CD4-positive, CD25-positive, alpha-beta regulatory T cell (primary cell): ENCODE measurements at regions not wholly inside any gene's neighbourhood (a gene's known extent, or its start where the extent isn't known, plus 50 kb on each side); places are given as distances from the start of the nearest gene placed in this dataset.

Experiments
- ATAC-seq, 2 donors: fragments of 150-1000 bp; cut with Tn5 transposase; one replicate each; pipeline ENCODE4 v1.10.0; 2021; ENCODE audit warnings: low read depth in 2 of 2, moderate number of reproducible peaks in 2 of 2, moderate library complexity in 1 of 2
- DNase-seq, 3 donors: peaks; one replicate each; pipeline versions ENCODE4 v3.0.0 to v3.0.0-alpha.2; 2012 to 2022; ENCODE audit warnings: mixed read lengths in 1 of 3
- H3K27ac ChIP-seq: one replicate; pipeline ENCODE4 v1.7.0; 2013; ENCODE audit warnings: mild to moderate bottlenecking, low read length; ENCODE audit not compliant: insufficient read depth, poor library complexity, severe bottlenecking
- H3K27me3 ChIP-seq: one replicate; pipeline ENCODE4 v1.7.0; 2013; ENCODE audit warnings: low read length; ENCODE audit not compliant: control insufficient read depth, insufficient read depth
- H3K36me3 ChIP-seq: one replicate; pipeline ENCODE4 v1.7.0; 2013; ENCODE audit warnings: mild to moderate bottlenecking, low read length, moderate library complexity; ENCODE audit not compliant: control insufficient read depth, insufficient read depth
- H3K4me1 ChIP-seq: 2 replicates; pipeline ENCODE4 v1.7.0; 2013; ENCODE audit warnings: mild to moderate bottlenecking, low read length; ENCODE audit not compliant: insufficient read depth, control insufficient read depth, poor library complexity, severe bottlenecking
- H3K4me3 ChIP-seq: one replicate; pipeline ENCODE4 v1.7.0; 2013; ENCODE audit warnings: low read depth, mild to moderate bottlenecking, low read length, moderate library complexity
- H3K9me3 ChIP-seq, 2 experiments: 1 replicate in 1 of 2; 2 replicates in 1 of 2; pipeline ENCODE4 v1.7.0; 2013; ENCODE audit warnings: low read length in 2 of 2, mild to moderate bottlenecking in 1 of 2, moderate library complexity in 1 of 2; ENCODE audit not compliant: control insufficient read depth in 2 of 2
- H3K27ac Mint-ChIP-seq, 3 donors: one replicate each; pipeline ENCODE4 v1.8.0; 2020 to 2022; ENCODE audit warnings: mild to moderate bottlenecking in 3 of 3, mixed read lengths in 3 of 3, moderate library complexity in 2 of 3
- H3K27me3 Mint-ChIP-seq: one replicate; pipeline ENCODE4 v1.8.0; 2022; ENCODE audit warnings: mild to moderate bottlenecking, mixed read lengths
- H3K36me3 Mint-ChIP-seq: one replicate; pipeline ENCODE4 v1.8.0; 2020; ENCODE audit warnings: mixed read lengths
- H3K4me1 Mint-ChIP-seq, 4 donors: one replicate each; pipeline ENCODE4 v1.8.0; 2020 to 2022; ENCODE audit warnings: mixed read lengths in 4 of 4, mild to moderate bottlenecking in 1 of 4
- H3K4me3 Mint-ChIP-seq, 4 donors: one replicate each; pipeline ENCODE4 v1.8.0; 2020 to 2022; ENCODE audit warnings: mild to moderate bottlenecking in 4 of 4, mixed read lengths in 4 of 4, moderate library complexity in 3 of 4
- H3K9me3 Mint-ChIP-seq, 7 donors: one replicate each; pipeline ENCODE4 v1.8.0; 2020 to 2022; ENCODE audit warnings: mixed read lengths in 7 of 7, mild to moderate bottlenecking in 3 of 7, moderate library complexity in 2 of 7

DNA sequence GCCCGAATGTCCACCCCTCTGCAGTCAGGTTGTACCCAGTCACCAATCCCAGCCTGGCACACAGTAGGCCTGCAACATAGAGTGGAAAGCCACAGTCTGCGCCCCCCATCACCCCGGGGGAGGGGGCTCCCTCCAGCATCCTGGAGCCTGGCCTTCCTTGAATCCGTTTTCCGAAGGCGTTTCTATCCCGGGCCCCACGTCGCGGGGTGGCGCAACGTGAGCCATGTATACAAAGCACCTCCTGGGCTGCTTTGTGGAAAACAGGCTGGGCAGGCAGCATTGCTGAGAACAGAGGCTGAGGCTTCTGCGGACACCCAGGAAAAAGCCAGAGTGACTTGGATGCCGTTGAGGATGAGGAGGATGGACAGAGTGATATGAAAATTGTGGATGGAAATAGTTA lies 103.3 kb upstream of the USP29 start:
- peaks cover 0 to 38% (median 23%) of the 10 kb centered on the region in 7 donors for H3K9me3 Mint-ChIP-seq
- no peaks in the 10 kb centered on the region for H3K27me3 ChIP-seq
- H3K4me1 Mint-ChIP-seq: no peaks in the 10 kb centered on the region
- ATAC-seq (no peak), DNase-seq (no peak)
- no peak overlapping the region for H3K27ac ChIP-seq
- H3K36me3 ChIP-seq: no peaks in the 10 kb centered on the region
- no peaks in the 10 kb centered on the region for H3K27me3 Mint-ChIP-seq
- H3K4me1 ChIP-seq: no peaks in the 10 kb centered on the region
- H3K27ac Mint-ChIP-seq: no peak overlapping the region
- peaks cover 18 to 43% of the 10 kb centered on the region in 2 experiments for H3K9me3 ChIP-seq
- H3K4me3 Mint-ChIP-seq: no peak overlapping the region
- H3K4me3 ChIP-seq: no peak overlapping the region
- peaks cover 5% of the 10 kb centered on the region for H3K36me3 Mint-ChIP-seq

DNA sequence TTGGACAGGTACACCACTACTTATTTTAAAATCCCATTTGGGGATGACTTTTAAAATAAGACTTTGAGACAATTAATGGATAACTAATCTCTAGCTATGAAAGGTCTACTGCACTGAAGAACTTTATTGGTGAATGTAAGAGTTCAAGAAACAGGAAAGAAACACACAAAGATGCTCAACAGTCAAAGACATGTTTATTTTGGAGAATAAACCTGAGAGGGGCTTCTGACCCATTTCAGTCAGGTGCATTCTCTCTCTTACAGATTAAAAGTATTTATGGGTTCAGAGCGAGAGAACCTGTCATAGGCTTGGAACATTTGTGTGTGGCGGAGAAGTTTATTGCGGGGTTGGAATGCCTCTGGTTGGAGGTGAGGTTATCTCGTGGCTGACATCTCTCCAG lies 94.3 kb upstream of the USP29 start:
- no peak overlapping the region for H3K27ac Mint-ChIP-seq
- ATAC-seq (no peak), DNase-seq (no peak)
- no peak overlapping the region for H3K4me3 Mint-ChIP-seq
- Histone ChIP-seq H3K27ac (no peak overlapping the region), H3K36me3 (no peaks in the 10 kb centered on the region), H3K4me1 (no peaks in the 10 kb centered on the region), H3K9me3 (peaks cover 10 to 26% of the 10 kb centered on the region in 2 experiments), H3K4me3 (no peak overlapping the region), H3K27me3 (no peaks in the 10 kb centered on the region)
- no peaks in the 10 kb centered on the region for H3K36me3 Mint-ChIP-seq
- H3K9me3 Mint-ChIP-seq: peaks cover 1 to 43% (median 19%) of the 10 kb centered on the region in 7 donors
- H3K27me3 Mint-ChIP-seq: no peaks in the 10 kb centered on the region
- H3K4me1 Mint-ChIP-seq: no peaks in the 10 kb centered on the region

DNA sequence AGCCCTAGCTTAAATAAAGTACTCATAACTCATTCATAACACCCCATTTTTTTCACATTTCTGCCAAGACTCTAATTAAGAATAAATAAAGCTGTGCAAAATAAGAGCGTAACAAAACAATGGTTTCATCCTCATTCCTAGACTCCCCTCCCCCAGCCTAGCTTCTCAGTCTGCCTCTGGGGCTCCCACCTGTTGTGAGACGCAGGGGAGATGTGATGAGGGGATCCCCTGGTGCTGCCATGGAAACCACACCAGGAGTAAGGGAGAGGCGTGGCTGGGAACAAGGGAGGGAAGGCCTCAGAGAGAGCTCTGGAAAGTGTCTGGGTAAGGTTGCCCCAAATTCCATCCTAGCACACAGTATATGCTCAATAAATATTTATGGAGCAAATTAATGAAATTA lies 93.3 kb upstream of the USP29 start:
- Histone ChIP-seq H3K36me3 (no peaks in the 10 kb centered on the region), H3K27me3 (no peaks in the 10 kb centered on the region), H3K4me1 (no peaks in the 10 kb centered on the region), H3K27ac (no peak overlapping the region), H3K4me3 (no peak overlapping the region), H3K9me3 (peaks cover 10 to 35% of the 10 kb centered on the region in 2 experiments)
- H3K27ac Mint-ChIP-seq: no peak overlapping the region
- peaks cover 1 to 45% (median 19%) of the 10 kb centered on the region in 7 donors for H3K9me3 Mint-ChIP-seq
- no peak overlapping the region for H3K4me3 Mint-ChIP-seq
- no peaks in the 10 kb centered on the region for H3K36me3 Mint-ChIP-seq
- H3K27me3 Mint-ChIP-seq: no peaks in the 10 kb centered on the region
- ATAC-seq: no peak
- no peaks in the 10 kb centered on the region for H3K4me1 Mint-ChIP-seq
- DNase-seq: no peak

DNA sequence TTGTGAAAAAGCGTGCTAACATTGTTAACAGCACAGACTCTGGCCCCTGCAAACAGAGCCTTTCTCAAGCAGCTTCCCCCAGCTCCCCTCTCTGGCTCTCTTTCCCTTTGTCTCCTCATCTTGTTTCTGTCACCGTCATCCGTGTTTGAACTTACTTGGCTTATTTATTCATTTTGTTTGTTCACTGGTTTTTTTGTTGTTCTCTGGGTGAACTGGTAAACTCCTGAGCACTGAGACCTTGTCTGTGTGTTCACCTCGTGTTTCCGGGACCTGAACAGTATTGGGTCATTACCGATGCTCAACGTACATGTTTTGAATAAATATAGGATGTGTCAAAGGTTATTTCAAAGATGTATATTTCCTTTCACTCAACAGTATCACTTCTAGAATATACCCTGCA lies 92.4 kb upstream of the USP29 start:
- Histone ChIP-seq H3K27me3 (no peaks in the 10 kb centered on the region), H3K4me1 (no peaks in the 10 kb centered on the region), H3K27ac (no peak overlapping the region), H3K9me3 (peaks cover 8 to 40% of the 10 kb centered on the region in 2 experiments), H3K36me3 (no peaks in the 10 kb centered on the region), H3K4me3 (no peak overlapping the region)
- no peak for DNase-seq
- Mint-ChIP-seq H3K9me3 (peaks cover 1 to 45% (median 21%) of the 10 kb centered on the region in 7 donors), H3K27me3 (no peaks in the 10 kb centered on the region), H3K36me3 (no peaks in the 10 kb centered on the region), H3K4me3 (no peak overlapping the region), H3K27ac (no peak overlapping the region), H3K4me1 (no peaks in the 10 kb centered on the region)
- ATAC-seq: no peak

DNA sequence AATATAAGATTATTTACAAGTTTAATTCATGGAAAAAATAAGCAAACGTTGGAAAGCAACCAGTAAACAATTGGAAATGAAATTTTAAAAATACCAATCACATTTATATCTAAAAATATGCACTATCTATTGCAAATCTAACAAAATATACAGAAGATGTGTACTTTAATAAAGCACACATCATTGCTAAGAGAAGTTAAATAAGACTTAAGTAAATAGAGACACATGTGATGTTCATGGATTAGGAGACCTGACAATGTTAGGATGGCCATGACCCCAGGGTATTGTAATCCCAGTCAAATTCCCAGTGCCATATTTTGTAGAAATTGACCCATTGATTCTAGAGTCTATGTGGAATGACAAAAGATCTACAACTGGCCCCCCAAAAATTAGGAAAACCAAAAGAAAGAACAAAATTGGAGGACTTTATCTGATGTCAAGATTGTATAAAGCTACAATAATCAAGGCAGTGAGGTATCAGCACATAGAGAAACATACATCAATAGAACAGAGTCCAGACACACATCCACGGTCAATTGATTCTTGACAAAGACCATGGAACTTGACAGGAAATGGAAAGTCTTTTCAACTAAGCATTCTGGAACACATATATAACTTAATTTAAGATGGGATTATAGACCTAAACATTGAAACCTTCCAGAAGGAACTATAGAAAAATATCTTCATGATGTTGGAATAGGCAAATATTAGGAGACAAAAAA lies 90.8 kb upstream of the USP29 start:
- no peaks in the 10 kb centered on the region for H3K4me1 Mint-ChIP-seq
- Histone ChIP-seq H3K36me3 (no peaks in the 10 kb centered on the region), H3K27me3 (no peaks in the 10 kb centered on the region), H3K4me1 (no peaks in the 10 kb centered on the region), H3K27ac (no peak overlapping the region), H3K9me3 (peaks cover 14 to 43% of the 10 kb centered on the region in 2 experiments), H3K4me3 (no peak overlapping the region)
- no peak overlapping the region for H3K4me3 Mint-ChIP-seq
- DNase-seq (no peak), ATAC-seq (no peak)
- no peaks in the 10 kb centered on the region for H3K36me3 Mint-ChIP-seq
- no peak overlapping the region for H3K27ac Mint-ChIP-seq
- peaks cover 3 to 41% (median 23%) of the 10 kb centered on the region in 7 donors for H3K9me3 Mint-ChIP-seq
- no peaks in the 10 kb centered on the region for H3K27me3 Mint-ChIP-seq

DNA sequence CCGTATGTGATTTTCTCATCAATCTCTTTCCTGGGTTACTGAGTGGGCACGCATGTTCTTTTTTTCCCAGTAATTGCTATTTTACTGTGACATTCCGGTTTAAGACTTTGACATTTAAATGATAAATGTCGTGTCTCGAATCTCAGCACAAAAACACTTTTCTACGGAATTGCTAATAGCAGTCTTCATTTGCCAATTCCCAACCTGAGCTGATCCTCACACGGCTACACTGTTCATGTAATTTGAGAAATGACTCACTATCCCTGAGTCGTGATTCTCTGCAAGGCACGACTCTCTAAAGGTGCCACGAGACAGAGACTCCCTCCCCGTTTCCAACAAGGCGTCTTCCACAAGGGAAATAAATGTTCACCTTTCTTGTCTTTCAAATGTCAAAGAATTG lies 88.7 kb upstream of the USP29 start:
- no peak overlapping the region for H3K27ac ChIP-seq
- no peak overlapping the region for H3K4me3 ChIP-seq
- H3K4me1 ChIP-seq: no peaks in the 10 kb centered on the region
- H3K36me3 ChIP-seq: no peaks in the 10 kb centered on the region
- Mint-ChIP-seq H3K4me1 (no peaks in the 10 kb centered on the region), H3K36me3 (peaks cover 5% of the 10 kb centered on the region), H3K27ac (no peak overlapping the region), H3K9me3 (peaks cover 0 to 39% (median 16%) of the 10 kb centered on the region in 7 donors), H3K27me3 (no peaks in the 10 kb centered on the region), H3K4me3 (no peak overlapping the region)
- ATAC-seq: no peak
- peaks cover 11 to 40% of the 10 kb centered on the region in 2 experiments for H3K9me3 ChIP-seq
- no peaks in the 10 kb centered on the region for H3K27me3 ChIP-seq
- no peak for DNase-seq

DNA sequence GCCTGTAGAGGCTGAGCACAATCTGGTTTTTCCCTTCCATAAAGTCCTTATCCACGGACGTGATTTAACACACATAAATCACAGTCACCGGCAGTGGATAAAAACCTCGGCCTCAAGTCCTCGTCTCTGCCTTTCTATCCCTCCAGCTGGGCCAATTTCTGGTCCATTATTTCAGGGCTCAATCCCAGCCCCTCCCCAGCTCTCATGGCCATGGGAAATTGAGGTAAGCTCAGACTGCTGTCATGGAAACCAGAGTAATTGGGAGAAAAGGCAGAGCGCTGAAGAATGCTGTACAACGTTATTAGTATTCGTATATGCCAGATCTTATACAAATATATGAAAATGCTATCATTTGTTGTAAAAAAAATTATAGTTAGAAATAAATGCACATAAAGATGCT lies 86.2 kb upstream of the USP29 start:
- Histone ChIP-seq H3K4me3 (no peak overlapping the region), H3K9me3 (peaks cover 15 to 40% of the 10 kb centered on the region in 2 experiments), H3K4me1 (no peaks in the 10 kb centered on the region), H3K27ac (no peak overlapping the region), H3K27me3 (no peaks in the 10 kb centered on the region), H3K36me3 (no peaks in the 10 kb centered on the region)
- ATAC-seq: no peak
- Mint-ChIP-seq H3K4me1 (no peaks in the 10 kb centered on the region), H3K4me3 (no peak overlapping the region), H3K9me3 (peaks cover 1 to 46% (median 9%) of the 10 kb centered on the region in 7 donors), H3K27ac (no peak overlapping the region), H3K27me3 (no peaks in the 10 kb centered on the region), H3K36me3 (peaks cover 5% of the 10 kb centered on the region)
- DNase-seq: no peak

DNA sequence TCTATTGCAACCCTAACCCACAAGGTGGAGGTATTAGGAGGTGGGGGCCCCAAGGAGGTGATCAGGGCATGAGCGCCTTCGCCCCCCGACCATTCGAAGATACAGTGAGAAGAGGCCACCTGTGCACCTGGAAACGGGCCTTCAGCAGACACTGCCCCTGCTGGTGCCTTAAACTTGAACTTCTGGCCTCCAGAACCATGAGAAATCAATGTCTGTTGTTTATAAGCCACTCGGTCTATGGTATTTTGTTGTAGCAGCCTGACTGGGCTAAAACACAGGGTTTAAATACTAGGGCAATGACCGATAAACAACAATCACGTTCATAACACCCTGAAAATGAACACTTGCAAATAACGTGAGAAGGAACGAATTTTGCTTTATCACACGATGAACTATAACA lies 85.2 kb upstream of the USP29 start:
- H3K9me3 Mint-ChIP-seq: peaks cover 9 to 50% (median 14%) of the 10 kb centered on the region in 7 donors
- H3K27me3 ChIP-seq: no peaks in the 10 kb centered on the region
- no peak overlapping the region for H3K27ac ChIP-seq
- H3K4me3 Mint-ChIP-seq: no peak overlapping the region
- peaks cover 5% of the 10 kb centered on the region for H3K36me3 Mint-ChIP-seq
- no peak overlapping the region for H3K27ac Mint-ChIP-seq
- no peak for ATAC-seq
- no peak overlapping the region for H3K4me3 ChIP-seq
- no peak for DNase-seq
- H3K9me3 ChIP-seq: peaks cover 15 to 40% of the 10 kb centered on the region in 2 experiments
- no peaks in the 10 kb centered on the region for H3K4me1 Mint-ChIP-seq
- no peaks in the 10 kb centered on the region for H3K4me1 ChIP-seq
- no peaks in the 10 kb centered on the region for H3K36me3 ChIP-seq
- H3K27me3 Mint-ChIP-seq: no peaks in the 10 kb centered on the region
